GM12878 (cell line): ENCODE measurements at regions not wholly inside any gene's neighbourhood (a gene's known extent, or its start where the extent isn't known, plus 50 kb on each side); places are given as distances from the start of the nearest gene placed in this dataset.

Experiments
- ATAC-seq: fragments of 200-7000 bp; cut with Tn5 transposase; 3 replicates; pipeline ENCODE4 v1.9.1; 2020; ENCODE audit warnings: mild to moderate bottlenecking, moderate library complexity
- BruUV-seq: library from RNA; stranded (reverse); fragments of 400-500 nt; replicated peaks from 2 replicates; lab custom pipeline; 2021; lab: Mats Ljungman, UMichigan
- CTCF ChIA-PET: fragments of 300-600 bp; sonication (Branson Sonifier 250); formaldehyde crosslinking; extraction: SDS; loops from one replicate; lab custom pipeline; 2021; ENCODE audit warnings: inconsistent platforms; lab: Yijun Ruan, JAX
- POLR2A ChIA-PET: fragments of 350-600 bp; formaldehyde crosslinking; extraction: SDS; loops from one replicate; lab custom pipeline; 2021; ENCODE audit warnings: inconsistent platforms; lab: Charles Lee
- RAD21 ChIA-PET: fragments of 300-600 bp; sonication (Branson Sonifier 250); formaldehyde crosslinking; loops from one replicate; lab custom pipeline; 2023; ENCODE audit warnings: antibody characterized with exemption; ENCODE audit not compliant: unreplicated experiment; lab: Charles Lee
- SMC1A ChIA-PET: fragments of 300-600 bp; sonication (Branson Sonifier 250); formaldehyde crosslinking; loops from one replicate; lab custom pipeline; 2023; ENCODE audit not compliant: unreplicated experiment, uncharacterized antibody; lab: Charles Lee
- DNase-seq: peaks from one replicate; pipeline ENCODE4 v3.0.0-alpha.2; 2011; ENCODE audit warnings: low read depth, low spot score
- FAIRE-seq: peaks from 3 replicates; lab custom pipeline; 2011; peaks lifted over from hg19 to GRCh38; lab: Jason Lieb, UNC
- H2AFZ ChIP-seq: 2 replicates; pipeline ENCODE4 v1.6.0; 2011; ENCODE audit warnings: low read depth, low read length, control low read depth; ENCODE audit not compliant: control insufficient read depth
- H3K27ac ChIP-seq: 2 replicates; pipeline ENCODE4 v1.5.1; 2011; ENCODE audit warnings: control low read depth; ENCODE audit not compliant: control insufficient read depth, insufficient read depth
- H3K27me3 ChIP-seq, 2 experiments: replicated peaks in 1 of 2; 2 replicates each; pipeline versions ENCODE4 v1.6.0 to v1.6.1; 2011; ENCODE audit warnings: low read length in 1 of 2; ENCODE audit not compliant: control insufficient read depth in 2 of 2, insufficient read depth in 2 of 2
- H3K36me3 ChIP-seq, 2 experiments: 2 replicates each; pipeline ENCODE4 v1.5.1; 2011; ENCODE audit warnings: low read length in 1 of 2; ENCODE audit not compliant: control insufficient read depth in 2 of 2, insufficient read depth in 2 of 2
- H3K4me1 ChIP-seq: 2 replicates; pipeline ENCODE4 v1.6.1; 2011; ENCODE audit warnings: mild to moderate bottlenecking, low read length, moderate library complexity, mixed read lengths; ENCODE audit not compliant: control insufficient read depth, insufficient read depth
- H3K4me2 ChIP-seq: 2 replicates; pipeline ENCODE4 v1.6.0; 2011; ENCODE audit warnings: control low read depth; ENCODE audit not compliant: control insufficient read depth, insufficient read depth
- H3K4me3 ChIP-seq: fragments of 200-600 bp; sonication (generic); 2 replicates; pipeline ENCODE4 v1.5.1; 2016
- H3K79me2 ChIP-seq: 2 replicates; pipeline ENCODE4 v1.6.0; 2011; ENCODE audit warnings: low read length; ENCODE audit not compliant: control insufficient read depth, insufficient read depth
- H3K9ac ChIP-seq: 2 replicates; pipeline ENCODE4 v1.8.0; 2011; ENCODE audit warnings: low read length, control low read depth, mixed read lengths; ENCODE audit not compliant: control insufficient read depth, insufficient read depth
- H3K9me3 ChIP-seq: replicated peaks from 3 replicates; pipeline ENCODE4 v1.5.1; 2011; ENCODE audit warnings: mild to moderate bottlenecking, low read length; ENCODE audit not compliant: control insufficient read depth, insufficient read depth
- H4K20me1 ChIP-seq: 2 replicates; pipeline ENCODE4 v1.6.0; 2011; ENCODE audit not compliant: control insufficient read depth, insufficient read depth
- ASH2L ChIP-seq: fragments of 300-600, 200-600 bp; sonication (generic); IDR thresholded peaks from 2 replicates; pipeline ENCODE4 v1.6.1; 2017; ENCODE audit warnings: low read depth, mild to moderate bottlenecking, borderline replicate concordance
- BCL11A ChIP-seq: IDR thresholded peaks from 2 replicates; pipeline ENCODE4 v1.6.1; 2011; ENCODE audit warnings: low read depth, low read length
- BHLHE40 ChIP-seq, 2 experiments: fragments of 450-650 bp in 1 of 2; IDR thresholded peaks; 2 replicates each; pipeline ENCODE4 v1.6.1; 2011 to 2017; ENCODE audit warnings: low read depth in 2 of 2, borderline replicate concordance in 1 of 2, improper control_type of control experiment in 1 of 2, low read length in 1 of 2, mild to moderate bottlenecking in 1 of 2
- CBX3 ChIP-seq: fragments of 200-600 bp; sonication (generic); IDR thresholded peaks from 2 replicates; pipeline ENCODE4 v1.6.1; 2016; ENCODE audit warnings: low read depth, borderline replicate concordance
- E2F8 ChIP-seq: fragments of 450-650 bp; IDR thresholded peaks from 2 replicates; pipeline ENCODE4 v1.6.1; 2018; ENCODE audit warnings: mild to moderate bottlenecking, low read depth, moderate library complexity; ENCODE audit not compliant: partially characterized antibody
- EED ChIP-seq: sonication (generic); IDR thresholded peaks from 2 replicates; pipeline ENCODE4 v1.6.1; 2016; ENCODE audit warnings: antibody characterized with exemption, low read depth
- JUNB ChIP-seq: IDR thresholded peaks from 2 replicates; pipeline ENCODE4 v1.6.1; 2016; ENCODE audit warnings: antibody characterized with exemption, mild to moderate bottlenecking
- KAT2A ChIP-seq: conservative IDR thresholded peaks from 2 replicates; pipeline ENCODE4 v1.6.1; 2011; ENCODE audit warnings: low read depth, low read length; ENCODE audit not compliant: control insufficient read depth
- MYB ChIP-seq: fragments of 150-350 bp; IDR thresholded peaks from 2 replicates; pipeline ENCODE4 v1.6.1; 2014; ENCODE audit warnings: mild to moderate bottlenecking, low read depth, low read length, borderline replicate concordance
- RAD51 ChIP-seq: fragments of 450-650 bp; IDR thresholded peaks from 2 replicates; pipeline ENCODE4 v1.6.1; 2016; ENCODE audit warnings: moderate library complexity, mild to moderate bottlenecking, inconsistent platforms
- RFX5 ChIP-seq: IDR thresholded peaks from 2 replicates; pipeline ENCODE4 v1.6.1; 2011; ENCODE audit warnings: low read depth, low read length, improper control_type of control experiment
- RUNX3 ChIP-seq: IDR thresholded peaks from 2 replicates; pipeline ENCODE4 v1.6.1; 2012; ENCODE audit warnings: low read length, inconsistent platforms
- SPI1 ChIP-seq: IDR thresholded peaks from 2 replicates; pipeline ENCODE4 v1.6.1; 2011; ENCODE audit warnings: low read depth, mild to moderate bottlenecking, low read length, moderate library complexity, borderline replicate concordance; ENCODE audit not compliant: insufficient read depth
- SRF ChIP-seq, 2 experiments: IDR thresholded peaks; 2 replicates each; pipeline ENCODE4 v1.6.1; 2011; ENCODE audit warnings: low read depth in 2 of 2, low read length in 2 of 2, mild to moderate bottlenecking in 1 of 2, moderate library complexity in 1 of 2
- STAT1 ChIP-seq: fragments of 450-650 bp; conservative IDR thresholded peaks from 2 replicates; pipeline ENCODE4 v1.6.1; 2014; ENCODE audit warnings: antibody characterized with exemption, mild to moderate bottlenecking
- ZBTB40 ChIP-seq: fragments of 450-650 bp; IDR thresholded peaks from 2 replicates; pipeline ENCODE4 v1.6.1; 2016; ENCODE audit warnings: mild to moderate bottlenecking, moderate library complexity, borderline replicate concordance
- ZNF217 ChIP-seq: fragments of 450-650 bp; IDR thresholded peaks from 2 replicates; pipeline ENCODE4 v1.6.1; 2017; ENCODE audit warnings: antibody characterized with exemption, mild to moderate bottlenecking
- in situ Hi-C: fragments of 300-500 bp; cut with MboI; formaldehyde crosslinking; loops from 9 replicates; pipeline ENCODE4 v1.14.3; 2018; ENCODE audit warnings: mixed read lengths
- intact Hi-C: fragments of 100-400 bp; cut with micrococcal nuclease; formaldehyde crosslinking; loops from one replicate; pipeline ENCODE4 v1.14.2; 2022; ENCODE audit not compliant: unreplicated experiment

GRCh38 chr17:71922439-71922838 lies 198.4 kb upstream of the SOX9 start:
- in situ Hi-C loops = no loop called here
- DNase-seq = peak; percentile 20
- intact Hi-C loops = no loop called here
- H3K79me2 ChIP-seq = no peaks in the 10 kb centered on the region
- no peak overlapping the region for H3K27ac ChIP-seq
- H3K9me3 ChIP-seq = no peaks in the 10 kb centered on the region; the same call in 2 of the 3 replicates
- H3K9ac ChIP-seq = no peak overlapping the region
- BruUV-seq = no TSS peak
- no peak overlapping the region for H3K4me3 ChIP-seq
- H3K27me3 ChIP-seq = no peaks in the 10 kb centered on the region
- ChIA-PET RAD21 (no interaction called here), CTCF (no interaction called here), POLR2A (no interaction called here), SMC1A (interaction anchor here (0.9 kb wide), 1 partner anchor 24 kb away, joined by 3 read pairs; no protein-coding TSS in a partner anchor)
- H2AFZ ChIP-seq = no peak overlapping the region
- H3K36me3 ChIP-seq = no peaks in the 10 kb centered on the region
- no peaks in the 10 kb centered on the region for H3K4me1 ChIP-seq
- no peaks in the 10 kb centered on the region for H4K20me1 ChIP-seq
- peak; percentile 78 for ATAC-seq
- FAIRE-seq = no peak
- H3K4me2 ChIP-seq = no peak overlapping the region
- TF ChIP-seq KAT2A (no peak), EED (peak; percentile 48; the same call in 1 of the 2 replicates), E2F8 (no peak), MYB (no peak), SPI1 (peak; percentile 24; the same call in 1 of the 2 replicates), STAT1 (no peak), ZNF217 (no peak), RUNX3 (peak; percentile 39), ZBTB40 (no peak), RAD51 (peak; percentile 59; the same call in 1 of the 2 replicates), BHLHE40 (IDR thresholded peaks at IDR 0.05; ENCODE audit: borderline replicate concordance in 1 of 2, low read depth in 2 of 2, low read length in 1 of 2) (peak; percentile 31 to 47; a peak in 1 of 4 replicates), BCL11A (no peak), RFX5 (no peak), CBX3 (no peak), JUNB (no peak), ASH2L (no peak), SRF (IDR thresholded peaks at IDR 0.05; ENCODE audit: low read depth in 2 of 2, low read length in 2 of 2) (no peak)
